Ishikawa (cell line): ENCODE measurements at regions not wholly inside any gene's neighbourhood (a gene's known extent, or its start where the extent isn't known, plus 50 kb on each side); places are given as distances from the start of the nearest gene placed in this dataset.

Source experiments
- EP300 ChIP-seq: IDR thresholded peaks from 2 replicates; pipeline ENCODE4 v1.6.1; 2012; ENCODE audit warnings: borderline replicate concordance
- TAF1 ChIP-seq: IDR thresholded peaks from 2 replicates; pipeline ENCODE4 v1.6.1; 2012; ENCODE audit warnings: low read depth, mild to moderate bottlenecking
- YY1 ChIP-seq: IDR thresholded peaks from 2 replicates; pipeline ENCODE4 v1.6.1; 2012; ENCODE audit warnings: low read depth
- TF ChIP-seq, protein P1 (sequence below): IDR thresholded peaks from 2 replicates; pipeline ENCODE4 v1.6.1; 2012

GRCh38 chr2:134117676-134118075 is 136.2 kb upstream of the MGAT5 start:
- TF ChIP-seq, protein P1, sequence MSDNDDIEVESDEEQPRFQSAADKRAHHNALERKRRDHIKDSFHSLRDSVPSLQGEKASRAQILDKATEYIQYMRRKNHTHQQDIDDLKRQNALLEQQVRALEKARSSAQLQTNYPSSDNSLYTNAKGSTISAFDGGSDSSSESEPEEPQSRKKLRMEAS: no peak
- no peak for TF ChIP-seq EP300
- no peak for TF ChIP-seq TAF1
- TF ChIP-seq YY1: no peak
